GM21576 (cell line): ENCODE measurements at regions not wholly inside any gene's neighbourhood (a gene's known extent, or its start where the extent isn't known, plus 50 kb on each side); places are given as distances from the start of the nearest gene placed in this dataset.

Experiments used
- ATAC-seq: cut with Tn5 transposase; IDR thresholded peaks from one replicate; pipeline ENCODE4 v1.9.1; 2021; ENCODE audit warnings: mild to moderate bottlenecking, moderate library complexity; ENCODE audit not compliant: unreplicated experiment

- ATAC-seq = no peak
Observed at GRCh38 chr6:119908157-119908556, 558.6 kb upstream of the MAN1A1 start.

GRCh38 chr6:119902681-119903080 is 553.1 kb upstream of the MAN1A1 start:
- no peak for ATAC-seq

GRCh38 chr6:119896806-119897205 is 547.2 kb upstream of the MAN1A1 start:
- no peak for ATAC-seq

GRCh38 chr6:119895626-119896025 is 546.1 kb upstream of the MAN1A1 start:
- ATAC-seq = no peak

- no peak for ATAC-seq
Observed at GRCh38 chr6:119894811-119895210, 545.2 kb upstream of the MAN1A1 start.

DNA sequence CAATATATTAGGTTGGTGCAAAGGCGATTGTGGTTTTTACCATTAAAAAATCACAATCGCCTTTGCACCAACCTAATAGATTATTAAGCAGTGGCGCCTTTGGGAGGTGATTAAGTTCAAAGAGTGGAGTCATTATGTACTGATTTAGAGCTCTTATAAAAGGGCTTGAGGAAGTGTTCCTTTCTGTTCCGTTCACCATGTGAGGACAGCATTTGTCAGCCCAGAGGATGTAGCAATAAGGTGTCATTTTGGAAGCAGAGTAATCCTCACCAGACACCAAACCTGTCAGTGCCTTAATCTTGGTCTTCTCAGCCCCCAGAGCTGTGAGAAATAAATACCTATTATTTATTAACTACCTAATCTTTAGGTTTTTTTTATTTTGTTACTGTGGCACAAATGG is 542.1 kb upstream of the MAN1A1 start:
- no peak for ATAC-seq

- ATAC-seq = no peak
Observed at GRCh38 chr6:119891206-119891605, 541.6 kb upstream of the MAN1A1 start.

GRCh38 chr6:119890470-119890869 is 540.9 kb upstream of the MAN1A1 start:
- ATAC-seq = no peak

GRCh38 chr6:119887666-119888065 is 538.1 kb upstream of the MAN1A1 start:
- ATAC-seq = no peak

DNA sequence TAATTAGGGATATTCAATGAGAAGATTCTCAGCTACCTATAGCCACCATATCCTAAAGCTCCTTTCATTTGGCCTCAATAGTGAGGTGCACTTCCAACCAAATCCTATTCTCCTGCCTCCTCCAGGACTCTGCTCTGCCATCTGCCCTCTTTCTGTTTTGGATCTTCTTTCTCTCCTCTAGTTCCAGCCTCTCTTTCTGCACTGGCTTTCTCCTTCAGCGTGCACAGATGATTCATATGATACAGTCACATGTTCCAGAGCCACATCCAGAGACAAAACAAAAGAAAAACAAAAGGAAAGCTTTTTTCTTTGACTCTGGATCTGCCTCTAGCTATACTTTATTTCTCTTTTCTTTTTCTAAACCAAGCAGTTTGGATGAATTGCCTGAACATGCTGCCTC is 531.9 kb upstream of the MAN1A1 start:
- no peak for ATAC-seq

- no peak for ATAC-seq
Observed at GRCh38 chr6:119880840-119881239, 531.3 kb upstream of the MAN1A1 start.

- ATAC-seq = no peak
Observed at GRCh38 chr6:119879731-119880130, 530.2 kb upstream of the MAN1A1 start.

GRCh38 chr6:119874381-119874780 is 524.8 kb upstream of the MAN1A1 start:
- ATAC-seq = no peak

- ATAC-seq = no peak
Observed at GRCh38 chr6:119873107-119873506, 523.5 kb upstream of the MAN1A1 start.

DNA sequence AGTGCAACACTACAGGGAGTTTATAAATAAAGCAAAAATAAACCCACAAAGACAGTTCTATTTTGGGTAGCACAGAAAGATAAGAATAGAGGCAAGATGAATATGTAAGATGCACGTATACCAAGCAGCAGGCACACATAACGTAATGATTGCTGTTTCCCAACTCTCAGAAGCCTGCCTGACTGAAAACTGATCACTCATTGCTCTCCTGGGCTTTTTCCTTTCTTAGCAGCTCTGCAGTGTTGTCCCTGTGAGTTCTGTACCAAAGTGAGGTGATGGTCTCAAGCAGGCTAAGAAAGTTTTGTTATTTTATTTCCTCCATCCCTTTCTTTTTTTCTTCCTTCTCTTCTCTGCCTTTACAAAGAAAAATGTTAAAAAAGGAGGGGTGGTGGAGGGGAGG is 522.0 kb upstream of the MAN1A1 start:
- ATAC-seq = no peak

- ATAC-seq = no peak
Observed at GRCh38 chr6:119865466-119866350, 516.1 kb upstream of the MAN1A1 start.

DNA sequence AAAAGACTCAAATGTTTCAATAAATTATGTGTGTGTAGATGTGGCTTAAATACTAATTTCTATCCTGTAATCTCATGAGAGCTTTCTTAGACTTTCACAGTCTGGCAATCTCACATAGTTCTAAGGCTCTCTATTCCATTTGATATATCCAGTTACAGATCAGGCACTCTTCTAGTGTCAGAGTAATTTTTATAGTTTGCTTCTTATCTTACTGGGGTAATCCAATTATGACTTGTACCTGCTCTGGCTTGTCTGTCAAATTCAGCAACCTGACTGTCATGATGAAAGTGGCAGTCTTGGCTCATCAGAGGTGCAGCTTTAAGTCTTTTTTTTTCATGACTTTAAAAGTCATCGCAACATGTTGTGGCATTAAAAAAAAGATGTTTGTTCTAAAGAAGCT is 513.2 kb upstream of the MAN1A1 start:
- no peak for ATAC-seq

- no peak for ATAC-seq
Observed at GRCh38 chr6:119858901-119859300, 509.3 kb upstream of the MAN1A1 start.

- peak; percentile 81 for ATAC-seq
Observed at GRCh38 chr6:119856136-119856535, 506.6 kb upstream of the MAN1A1 start.

GRCh38 chr6:119848696-119849095 is 499.1 kb upstream of the MAN1A1 start:
- ATAC-seq = no peak

- ATAC-seq = no peak
Observed at GRCh38 chr6:119845161-119845560, 495.6 kb upstream of the MAN1A1 start.

- ATAC-seq = no peak
Observed at GRCh38 chr6:119844387-119844786, 494.8 kb upstream of the MAN1A1 start.

DNA sequence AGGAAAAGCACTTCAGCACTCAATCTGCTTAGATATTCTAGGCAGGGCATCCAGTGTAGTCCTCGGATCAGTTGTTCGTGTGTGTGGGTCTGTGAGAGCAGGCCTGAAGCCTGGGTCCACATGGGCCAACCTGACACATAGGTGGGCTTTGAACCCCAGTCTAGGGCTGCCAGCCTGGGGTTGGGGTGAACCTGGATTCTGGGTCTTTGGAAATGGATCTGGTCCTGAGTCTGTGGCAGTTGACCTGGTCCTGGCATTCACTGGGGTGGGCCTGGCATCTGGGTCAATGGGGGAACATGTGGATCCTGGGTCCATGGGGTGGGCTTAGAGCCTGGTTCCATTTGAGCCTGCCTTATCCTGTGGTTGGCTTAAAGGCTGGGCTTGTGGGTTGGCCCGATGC is 492.6 kb upstream of the MAN1A1 start:
- no peak for ATAC-seq
